Upper lobe of right lung (tissue), 1 donor: ENCODE measurements at regions not wholly inside any gene's neighbourhood (a gene's known extent, or its start where the extent isn't known, plus 50 kb on each side); places are given as distances from the start of the nearest gene placed in this dataset.

Source experiments
- ATAC-seq: fragments of 200-7000 bp; cut with Tn5 transposase; one replicate; pipeline ENCODE4 v1.9.1; 2020; ENCODE audit warnings: mild to moderate bottlenecking, moderate library complexity
- DNase-seq: peaks from one replicate; pipeline ENCODE4 v3.0.0-alpha.2; 2020
- H3K27ac ChIP-seq: fragments of 200-600 bp; one replicate; pipeline ENCODE4 v1.8.0; 2022
- H3K27me3 ChIP-seq: fragments of 200-600 bp; one replicate; pipeline ENCODE4 v1.8.0; 2022; ENCODE audit warnings: mild to moderate bottlenecking
- H3K36me3 ChIP-seq: fragments of 200-600 bp; one replicate; pipeline ENCODE4 v1.8.0; 2022
- H3K4me1 ChIP-seq: fragments of 200-600 bp; one replicate; pipeline ENCODE4 v1.8.0; 2022
- H3K4me3 ChIP-seq: fragments of 200-600 bp; one replicate; pipeline ENCODE4 v1.8.0; 2022; ENCODE audit warnings: mild to moderate bottlenecking
- H3K9me3 ChIP-seq: fragments of 200-600 bp; one replicate; pipeline ENCODE4 v1.8.0; 2022
- CTCF ChIP-seq: fragments of 200-600 bp; IDR thresholded peaks from one replicate; pipeline ENCODE4 v1.8.0; 2022; ENCODE audit warnings: antibody characterized with exemption
- intact Hi-C: fragments of 100-400 bp; cut with DNase I; formaldehyde crosslinking; loops from one replicate; pipeline ENCODE4 v1.11.0; 2022
- donor health status: DM: no; HTN: yes; CAD: no; lungs with severe emphysema.

- no peak overlapping the region for H3K4me3 ChIP-seq
- H3K4me1 ChIP-seq: no peaks in the 10 kb centered on the region
- no peak for ATAC-seq
- no peak for DNase-seq
- no peak overlapping the region for H3K27ac ChIP-seq
- no peaks in the 10 kb centered on the region for H3K9me3 ChIP-seq
- TF ChIP-seq CTCF: no peak
- H3K27me3 ChIP-seq: no peaks in the 10 kb centered on the region
- intact Hi-C loops: no loop called here
- no peaks in the 10 kb centered on the region for H3K36me3 ChIP-seq
Measured at GRCh38 chr2:59223742-59224141, 982.6 kb upstream of the FANCL start.

GRCh38 chr2:59217360-59217759 lies 976.2 kb upstream of the FANCL start:
- no peaks in the 10 kb centered on the region for H3K9me3 ChIP-seq
- H3K36me3 ChIP-seq: no peaks in the 10 kb centered on the region
- no peak overlapping the region for H3K27ac ChIP-seq
- intact Hi-C loops: no loop called here
- no peak overlapping the region for H3K4me3 ChIP-seq
- no peak for TF ChIP-seq CTCF
- H3K4me1 ChIP-seq: no peaks in the 10 kb centered on the region
- ATAC-seq (no peak), DNase-seq (no peak)
- no peaks in the 10 kb centered on the region for H3K27me3 ChIP-seq

GRCh38 chr2:59206361-59206760 lies 965.2 kb upstream of the FANCL start:
- H3K4me1 ChIP-seq: no peaks in the 10 kb centered on the region
- intact Hi-C loops: no loop called here
- no peaks in the 10 kb centered on the region for H3K36me3 ChIP-seq
- H3K27ac ChIP-seq: no peak overlapping the region
- H3K27me3 ChIP-seq: no peaks in the 10 kb centered on the region
- H3K4me3 ChIP-seq: no peak overlapping the region
- H3K9me3 ChIP-seq: no peaks in the 10 kb centered on the region
- no peak for DNase-seq
- ATAC-seq: no peak
- TF ChIP-seq CTCF: no peak

- no peak for TF ChIP-seq CTCF
- H3K9me3 ChIP-seq: no peaks in the 10 kb centered on the region
- intact Hi-C loops: no loop called here
- DNase-seq: no peak
- H3K27ac ChIP-seq: no peak overlapping the region
- no peak for ATAC-seq
- H3K4me1 ChIP-seq: no peaks in the 10 kb centered on the region
- no peaks in the 10 kb centered on the region for H3K36me3 ChIP-seq
- no peaks in the 10 kb centered on the region for H3K27me3 ChIP-seq
- H3K4me3 ChIP-seq: no peak overlapping the region
Measured at GRCh38 chr2:59204040-59204439, 962.9 kb upstream of the FANCL start.

- Histone ChIP-seq H3K4me3 (no peak overlapping the region), H3K4me1 (no peaks in the 10 kb centered on the region), H3K27ac (no peak overlapping the region), H3K36me3 (no peaks in the 10 kb centered on the region), H3K9me3 (no peaks in the 10 kb centered on the region), H3K27me3 (no peaks in the 10 kb centered on the region)
- no peak for ATAC-seq
- no peak for TF ChIP-seq CTCF
- DNase-seq: no peak
- intact Hi-C loops: no loop called here
Measured at GRCh38 chr2:59196491-59196890, 955.4 kb upstream of the FANCL start.

GRCh38 chr2:59195851-59196250 lies 954.7 kb upstream of the FANCL start:
- DNase-seq: no peak
- Histone ChIP-seq H3K4me3 (no peak overlapping the region), H3K9me3 (no peaks in the 10 kb centered on the region), H3K27ac (no peak overlapping the region), H3K36me3 (no peaks in the 10 kb centered on the region), H3K27me3 (no peaks in the 10 kb centered on the region), H3K4me1 (no peaks in the 10 kb centered on the region)
- intact Hi-C loops: no loop called here
- no peak for ATAC-seq
- no peak for TF ChIP-seq CTCF
